Breast epithelium (tissue), 3 donors: ENCODE measurements at regions not wholly inside any gene's neighbourhood (a gene's known extent, or its start where the extent isn't known, plus 50 kb on each side); places are given as distances from the start of the nearest gene placed in this dataset.

Experiments
- CTCF ChIP-seq, 3 donors: fragments of 450-650 bp; IDR thresholded peaks; one replicate each; pipeline ENCODE4 v1.5.1; 2016 to 2017; ENCODE audit warnings: antibody characterized with exemption in 3 of 3, mild to moderate bottlenecking in 3 of 3, moderate library complexity in 3 of 3
- POLR2A ChIP-seq: fragments of 450-650 bp; IDR thresholded peaks from one replicate; pipeline ENCODE4 v1.6.1; 2016; ENCODE audit warnings: antibody characterized with exemption, mild to moderate bottlenecking, moderate library complexity
- POLR2AphosphoS5 ChIP-seq, 3 donors: sonication (generic); formaldehyde crosslinking; IDR thresholded peaks; one replicate each; pipeline ENCODE4 v1.6.1; 2017; ENCODE audit warnings: antibody characterized with exemption in 3 of 3

- TF ChIP-seq POLR2A (no peak), CTCF (IDR thresholded peaks at IDR 0.05) (no peak), POLR2AphosphoS5 (IDR thresholded peaks at IDR 0.05) (no peak)
Measured at GRCh38 chr16:82440336-82440735, 186.4 kb upstream of the CDH13 start.
